GM12878 (cell line): ENCODE measurements at regions not wholly inside any gene's neighbourhood (a gene's known extent, or its start where the extent isn't known, plus 50 kb on each side); places are given as distances from the start of the nearest gene placed in this dataset.

ENCODE experiments used
- ATAC-seq: fragments of 200-7000 bp; cut with Tn5 transposase; 3 replicates; pipeline ENCODE4 v1.9.1; 2020; ENCODE audit warnings: mild to moderate bottlenecking, moderate library complexity
- BruUV-seq: library from RNA; stranded (reverse); fragments of 400-500 nt; replicated peaks from 2 replicates; lab custom pipeline; 2021; lab: Mats Ljungman, UMichigan
- CTCF ChIA-PET: fragments of 300-600 bp; sonication (Branson Sonifier 250); formaldehyde crosslinking; extraction: SDS; loops from one replicate; lab custom pipeline; 2021; ENCODE audit warnings: inconsistent platforms; lab: Yijun Ruan, JAX
- POLR2A ChIA-PET: fragments of 350-600 bp; formaldehyde crosslinking; extraction: SDS; loops from one replicate; lab custom pipeline; 2021; ENCODE audit warnings: inconsistent platforms; lab: Charles Lee
- RAD21 ChIA-PET: fragments of 300-600 bp; sonication (Branson Sonifier 250); formaldehyde crosslinking; loops from one replicate; lab custom pipeline; 2023; ENCODE audit warnings: antibody characterized with exemption; ENCODE audit not compliant: unreplicated experiment; lab: Charles Lee
- SMC1A ChIA-PET: fragments of 300-600 bp; sonication (Branson Sonifier 250); formaldehyde crosslinking; loops from one replicate; lab custom pipeline; 2023; ENCODE audit not compliant: unreplicated experiment, uncharacterized antibody; lab: Charles Lee
- DNase-seq: peaks from one replicate; pipeline ENCODE4 v3.0.0-alpha.2; 2011; ENCODE audit warnings: low read depth, low spot score
- FAIRE-seq: peaks from 3 replicates; lab custom pipeline; 2011; peaks lifted over from hg19 to GRCh38; lab: Jason Lieb, UNC
- H2AFZ ChIP-seq: 2 replicates; pipeline ENCODE4 v1.6.0; 2011; ENCODE audit warnings: low read depth, low read length, control low read depth; ENCODE audit not compliant: control insufficient read depth
- H3K27ac ChIP-seq: 2 replicates; pipeline ENCODE4 v1.5.1; 2011; ENCODE audit warnings: control low read depth; ENCODE audit not compliant: control insufficient read depth, insufficient read depth
- H3K27me3 ChIP-seq, 2 experiments: replicated peaks in 1 of 2; 2 replicates each; pipeline versions ENCODE4 v1.6.0 to v1.6.1; 2011; ENCODE audit warnings: low read length in 1 of 2; ENCODE audit not compliant: control insufficient read depth in 2 of 2, insufficient read depth in 2 of 2
- H3K36me3 ChIP-seq, 2 experiments: 2 replicates each; pipeline ENCODE4 v1.5.1; 2011; ENCODE audit warnings: low read length in 1 of 2; ENCODE audit not compliant: control insufficient read depth in 2 of 2, insufficient read depth in 2 of 2
- H3K4me1 ChIP-seq: 2 replicates; pipeline ENCODE4 v1.6.1; 2011; ENCODE audit warnings: mild to moderate bottlenecking, low read length, moderate library complexity, mixed read lengths; ENCODE audit not compliant: control insufficient read depth, insufficient read depth
- H3K4me2 ChIP-seq: 2 replicates; pipeline ENCODE4 v1.6.0; 2011; ENCODE audit warnings: control low read depth; ENCODE audit not compliant: control insufficient read depth, insufficient read depth
- H3K4me3 ChIP-seq: fragments of 200-600 bp; sonication (generic); 2 replicates; pipeline ENCODE4 v1.5.1; 2016
- H3K79me2 ChIP-seq: 2 replicates; pipeline ENCODE4 v1.6.0; 2011; ENCODE audit warnings: low read length; ENCODE audit not compliant: control insufficient read depth, insufficient read depth
- H3K9ac ChIP-seq: 2 replicates; pipeline ENCODE4 v1.8.0; 2011; ENCODE audit warnings: low read length, control low read depth, mixed read lengths; ENCODE audit not compliant: control insufficient read depth, insufficient read depth
- H3K9me3 ChIP-seq: replicated peaks from 3 replicates; pipeline ENCODE4 v1.5.1; 2011; ENCODE audit warnings: mild to moderate bottlenecking, low read length; ENCODE audit not compliant: control insufficient read depth, insufficient read depth
- H4K20me1 ChIP-seq: 2 replicates; pipeline ENCODE4 v1.6.0; 2011; ENCODE audit not compliant: control insufficient read depth, insufficient read depth
- FOS ChIP-seq: IDR thresholded peaks from 3 replicates; pipeline ENCODE4 v1.6.1; 2011; ENCODE audit warnings: borderline replicate concordance; ENCODE audit not compliant: insufficient read length; ENCODE audit errors: extremely low read depth
- NFYB ChIP-seq: IDR thresholded peaks from 2 replicates; pipeline ENCODE4 v1.6.1; 2011; ENCODE audit warnings: low read depth, mild to moderate bottlenecking, low read length, improper control_type of control experiment, moderate library complexity; ENCODE audit not compliant: insufficient read depth
- SUZ12 ChIP-seq: fragments of 200-600 bp; sonication (generic); IDR thresholded peaks from one replicate; pipeline ENCODE4 v1.6.1; 2018; ENCODE audit warnings: antibody characterized with exemption, mild to moderate bottlenecking; ENCODE audit not compliant: unreplicated experiment
- WGBS: methylation state at CpG from one replicate; pipeline ENCODE4 v1.1.6; 2016; ENCODE audit warnings: low lambda C conversion rate; ENCODE audit not compliant: insufficient replicate concordance, insufficient coverage; ENCODE audit errors: missing lambda C conversion rate; 5-methylcytosine and 5-hydroxymethylcytosine counted together
- in situ Hi-C: fragments of 300-500 bp; cut with MboI; formaldehyde crosslinking; loops from 9 replicates; pipeline ENCODE4 v1.14.3; 2018; ENCODE audit warnings: mixed read lengths
- intact Hi-C: fragments of 100-400 bp; cut with micrococcal nuclease; formaldehyde crosslinking; loops from one replicate; pipeline ENCODE4 v1.14.2; 2022; ENCODE audit not compliant: unreplicated experiment

- H4K20me1 ChIP-seq, result no peaks in the 10 kb centered on the region
- ChIA-PET POLR2A (no interaction called here), SMC1A (no interaction called here), CTCF (no interaction called here), RAD21 (no interaction called here)
- FAIRE-seq (no peak), DNase-seq (no peak), ATAC-seq (no peak)
- 0 out of 2 replicates have a peak, but pooled peaks have one; percentile 37 for TF ChIP-seq NFYB
- no peak for TF ChIP-seq SUZ12
- H3K4me2 ChIP-seq, result no peak overlapping the region
- no peaks in the 10 kb centered on the region for H3K27me3 ChIP-seq
- H3K4me3 ChIP-seq, result no peak overlapping the region
- H3K36me3 ChIP-seq, result no peaks in the 10 kb centered on the region
- intact Hi-C loops, result no loop called here
- in situ Hi-C loops, result no loop called here
- no TSS peak for BruUV-seq
- no peaks in the 10 kb centered on the region for H3K9me3 ChIP-seq
- H3K9ac ChIP-seq, result no peak overlapping the region
- H3K27ac ChIP-seq, result no peak overlapping the region
- WGBS, result 51% methylated on average over 34 of the region's 49 CpGs
- H3K79me2 ChIP-seq, result no peaks in the 10 kb centered on the region
- no peaks in the 10 kb centered on the region for H3K4me1 ChIP-seq
- no peak overlapping the region for H2AFZ ChIP-seq
Measured at GRCh38 chr15:97875513-97876280, 84.8 kb upstream of the ARRDC4 start.

- H3K27me3 ChIP-seq, result no peaks in the 10 kb centered on the region
- SMC1A ChIA-PET, result no interaction called here
- intact Hi-C loops, result no loop called here
- no peaks in the 10 kb centered on the region for H3K4me1 ChIP-seq
- FAIRE-seq, result no peak
- in situ Hi-C loops, result no loop called here
- H3K36me3 ChIP-seq, result no peaks in the 10 kb centered on the region
- POLR2A ChIA-PET, result no interaction called here
- ATAC-seq, result no peak
- no peaks in the 10 kb centered on the region for H4K20me1 ChIP-seq
- no peak overlapping the region for H3K27ac ChIP-seq
- no peak overlapping the region for H3K4me3 ChIP-seq
- CTCF ChIA-PET, result no interaction called here
- no peak overlapping the region for H2AFZ ChIP-seq
- no peaks in the 10 kb centered on the region for H3K79me2 ChIP-seq
- H3K9me3 ChIP-seq, result no peaks in the 10 kb centered on the region
- H3K4me2 ChIP-seq, result no peak overlapping the region
- no peak overlapping the region for H3K9ac ChIP-seq
- no TSS peak for BruUV-seq
- 39% methylated on average over 10 of the region's 10 CpGs for WGBS
- TF ChIP-seq NFYB (0 out of 2 replicates have a peak, but pooled peaks have one; percentile 1), FOS (no peak)
- TF ChIP-seq, all 136 proteins: peak for 1
- DNase-seq, result no peak
- RAD21 ChIA-PET, result no interaction called here
Measured at GRCh38 chr15:97876281-97876675, 84.2 kb upstream of the ARRDC4 start.
